Type B pancreatic cell (in vitro differentiated cells): ENCODE measurements at regions not wholly inside any gene's neighbourhood (a gene's known extent, or its start where the extent isn't known, plus 50 kb on each side); places are given as distances from the start of the nearest gene placed in this dataset.

Experiments used
- DNase-seq: peaks from one replicate; pipeline ENCODE4 v3.0.0; 2021; ENCODE audit warnings: mixed read lengths; ENCODE audit not compliant: unreplicated experiment; ENCODE audit errors: extremely low spot score
- H3K27ac Mint-ChIP-seq: 2 replicates; pipeline ENCODE4 v1.8.0; 2021; ENCODE audit warnings: mild to moderate bottlenecking, mixed read lengths
- H3K27me3 Mint-ChIP-seq: 2 replicates; pipeline ENCODE4 v1.8.0; 2021; ENCODE audit warnings: mixed read lengths
- H3K36me3 Mint-ChIP-seq: 2 replicates; pipeline ENCODE4 v1.8.0; 2021; ENCODE audit warnings: mixed read lengths
- H3K4me1 Mint-ChIP-seq: one replicate; pipeline ENCODE4 v1.8.0; 2021; ENCODE audit warnings: mixed read lengths; ENCODE audit not compliant: unreplicated experiment
- H3K4me3 Mint-ChIP-seq: 2 replicates; pipeline ENCODE4 v1.8.0; 2021; ENCODE audit warnings: mild to moderate bottlenecking, mixed read lengths
- H3K9me3 Mint-ChIP-seq: 2 replicates; pipeline ENCODE4 v1.8.0; 2021; ENCODE audit warnings: mixed read lengths
- TF ChIP-seq, protein P1 (sequence below): fragments of 200-600 bp; sonication (generic); conservative IDR thresholded peaks from 2 replicates; pipeline ENCODE4 v1.5.0; 2021; ENCODE audit warnings: antibody characterized with exemption, mild to moderate bottlenecking

DNA sequence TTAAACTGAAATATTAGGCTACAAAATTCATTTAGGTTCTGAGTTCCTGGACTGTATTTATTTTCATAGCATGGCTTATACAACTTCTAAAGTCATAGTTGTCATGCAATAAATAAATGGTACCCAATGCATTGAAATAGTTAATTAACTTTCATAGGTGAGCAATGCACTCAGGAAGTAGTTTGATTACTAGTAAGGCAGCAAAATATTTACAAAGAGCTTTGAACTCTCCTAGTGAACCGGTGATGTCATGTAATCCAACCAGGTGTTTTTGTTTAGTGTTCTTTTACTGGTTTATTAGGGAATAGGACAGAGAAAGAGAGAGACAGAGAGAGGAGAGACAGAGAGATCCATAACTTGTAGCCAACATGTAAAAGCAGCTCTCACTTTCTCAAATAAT, 228.6 kb upstream of the CTSO start:
- TF ChIP-seq, protein P1, sequence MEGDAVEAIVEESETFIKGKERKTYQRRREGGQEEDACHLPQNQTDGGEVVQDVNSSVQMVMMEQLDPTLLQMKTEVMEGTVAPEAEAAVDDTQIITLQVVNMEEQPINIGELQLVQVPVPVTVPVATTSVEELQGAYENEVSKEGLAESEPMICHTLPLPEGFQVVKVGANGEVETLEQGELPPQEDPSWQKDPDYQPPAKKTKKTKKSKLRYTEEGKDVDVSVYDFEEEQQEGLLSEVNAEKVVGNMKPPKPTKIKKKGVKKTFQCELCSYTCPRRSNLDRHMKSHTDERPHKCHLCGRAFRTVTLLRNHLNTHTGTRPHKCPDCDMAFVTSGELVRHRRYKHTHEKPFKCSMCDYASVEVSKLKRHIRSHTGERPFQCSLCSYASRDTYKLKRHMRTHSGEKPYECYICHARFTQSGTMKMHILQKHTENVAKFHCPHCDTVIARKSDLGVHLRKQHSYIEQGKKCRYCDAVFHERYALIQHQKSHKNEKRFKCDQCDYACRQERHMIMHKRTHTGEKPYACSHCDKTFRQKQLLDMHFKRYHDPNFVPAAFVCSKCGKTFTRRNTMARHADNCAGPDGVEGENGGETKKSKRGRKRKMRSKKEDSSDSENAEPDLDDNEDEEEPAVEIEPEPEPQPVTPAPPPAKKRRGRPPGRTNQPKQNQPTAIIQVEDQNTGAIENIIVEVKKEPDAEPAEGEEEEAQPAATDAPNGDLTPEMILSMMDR, result no peak
- Mint-ChIP-seq H3K27ac (no peak overlapping the region), H3K27me3 (no peaks in the 10 kb centered on the region), H3K9me3 (no peaks in the 10 kb centered on the region), H3K4me3 (no peak overlapping the region), H3K4me1 (no peaks in the 10 kb centered on the region), H3K36me3 (no peaks in the 10 kb centered on the region)
- no peak for DNase-seq

DNA sequence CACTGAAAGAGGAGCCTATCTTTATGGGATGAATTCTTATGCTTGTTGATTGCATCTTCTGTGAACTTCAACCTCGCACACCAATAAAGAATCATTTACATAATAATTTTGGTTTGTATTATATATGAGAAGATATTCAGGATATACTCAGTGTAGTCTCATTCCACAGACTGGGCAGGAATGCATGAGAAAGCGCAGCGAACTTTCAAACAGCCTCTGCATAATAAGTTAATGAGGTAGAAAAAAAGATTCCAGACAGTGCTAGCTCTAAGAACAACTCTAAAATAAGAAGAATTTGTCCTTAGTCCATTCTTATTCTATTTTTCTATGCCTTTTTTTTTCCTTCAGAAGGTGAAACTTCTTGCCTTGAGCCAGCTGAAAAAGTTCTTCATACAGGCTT, 224.3 kb upstream of the CTSO start:
- H3K36me3 Mint-ChIP-seq, result no peaks in the 10 kb centered on the region
- TF ChIP-seq, protein P1, result no peak
- no peaks in the 10 kb centered on the region for H3K9me3 Mint-ChIP-seq
- no peaks in the 10 kb centered on the region for H3K27me3 Mint-ChIP-seq
- H3K4me1 Mint-ChIP-seq, result no peaks in the 10 kb centered on the region
- no peak for DNase-seq
- H3K27ac Mint-ChIP-seq, result no peak overlapping the region
- H3K4me3 Mint-ChIP-seq, result no peak overlapping the region

DNA sequence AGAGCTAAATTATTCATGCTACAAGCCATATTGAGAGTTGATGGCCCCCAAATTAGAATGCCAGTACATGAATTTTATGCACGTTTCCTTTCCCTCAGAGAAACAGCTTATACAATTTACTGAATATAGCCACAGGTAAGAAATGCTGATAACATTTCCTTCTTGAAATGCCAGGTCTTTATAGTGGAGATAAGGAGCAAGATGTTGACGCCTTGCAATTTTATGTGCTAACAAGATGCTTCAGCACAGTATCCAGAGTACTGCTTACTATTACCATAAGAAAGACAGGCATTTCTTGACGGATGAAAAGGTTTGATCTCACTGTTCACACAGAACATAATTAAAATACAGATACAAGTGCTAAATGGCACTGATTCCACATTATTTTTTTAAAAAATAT, 223.2 kb upstream of the CTSO start:
- H3K27ac Mint-ChIP-seq, result no peak overlapping the region
- no peak overlapping the region for H3K4me3 Mint-ChIP-seq
- no peaks in the 10 kb centered on the region for H3K36me3 Mint-ChIP-seq
- no peaks in the 10 kb centered on the region for H3K27me3 Mint-ChIP-seq
- no peaks in the 10 kb centered on the region for H3K4me1 Mint-ChIP-seq
- H3K9me3 Mint-ChIP-seq, result no peaks in the 10 kb centered on the region
- DNase-seq, result no peak
- TF ChIP-seq, protein P1, result no peak

DNA sequence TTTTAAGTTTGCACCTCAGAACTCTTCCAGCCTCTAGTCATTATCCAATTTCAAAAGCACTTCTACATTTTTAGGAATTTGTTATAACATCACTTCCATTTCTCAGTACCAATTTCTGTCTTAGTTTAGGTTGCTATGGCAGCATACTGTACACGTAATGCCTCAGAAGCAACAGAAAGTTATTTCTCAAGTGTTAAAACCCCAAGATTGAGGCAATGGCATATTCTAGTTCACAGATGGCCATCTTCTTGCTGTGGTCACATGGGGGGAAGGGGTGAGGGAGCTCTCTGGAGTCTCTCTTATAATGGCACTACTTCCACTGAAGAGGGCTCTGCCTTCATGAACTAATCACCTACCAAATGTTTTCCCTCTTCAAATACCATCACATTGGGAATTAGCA, 220.3 kb upstream of the CTSO start:
- TF ChIP-seq, protein P1, result no peak
- DNase-seq, result no peak
- no peaks in the 10 kb centered on the region for H3K36me3 Mint-ChIP-seq
- H3K27me3 Mint-ChIP-seq, result no peaks in the 10 kb centered on the region
- H3K27ac Mint-ChIP-seq, result no peak overlapping the region
- H3K4me1 Mint-ChIP-seq, result peaks cover 11% of the 10 kb centered on the region
- no peak overlapping the region for H3K4me3 Mint-ChIP-seq
- no peaks in the 10 kb centered on the region for H3K9me3 Mint-ChIP-seq

DNA sequence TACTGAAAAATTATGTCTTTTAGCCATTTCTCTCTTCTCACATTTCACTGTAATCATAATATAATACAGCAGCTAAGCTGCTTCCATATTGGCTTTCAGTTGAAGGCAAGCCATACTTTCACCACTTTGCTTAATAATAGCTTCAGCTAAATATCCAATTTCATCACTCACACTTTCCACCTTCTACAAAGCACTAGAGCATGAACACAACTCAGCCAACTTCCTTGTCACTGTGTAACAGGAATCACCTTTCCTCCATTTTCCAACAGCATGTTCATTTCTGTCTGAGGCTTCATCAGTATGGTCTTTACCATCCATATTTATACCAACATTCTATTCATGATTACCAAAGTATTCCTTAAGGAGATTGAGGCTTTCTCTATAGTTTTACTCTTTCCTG, 219.8 kb upstream of the CTSO start:
- no peak overlapping the region for H3K4me3 Mint-ChIP-seq
- no peaks in the 10 kb centered on the region for H3K36me3 Mint-ChIP-seq
- H3K27me3 Mint-ChIP-seq, result no peaks in the 10 kb centered on the region
- H3K27ac Mint-ChIP-seq, result no peak overlapping the region
- TF ChIP-seq, protein P1, result no peak
- H3K4me1 Mint-ChIP-seq, result peaks cover 14% of the 10 kb centered on the region
- no peak for DNase-seq
- H3K9me3 Mint-ChIP-seq, result no peaks in the 10 kb centered on the region

DNA sequence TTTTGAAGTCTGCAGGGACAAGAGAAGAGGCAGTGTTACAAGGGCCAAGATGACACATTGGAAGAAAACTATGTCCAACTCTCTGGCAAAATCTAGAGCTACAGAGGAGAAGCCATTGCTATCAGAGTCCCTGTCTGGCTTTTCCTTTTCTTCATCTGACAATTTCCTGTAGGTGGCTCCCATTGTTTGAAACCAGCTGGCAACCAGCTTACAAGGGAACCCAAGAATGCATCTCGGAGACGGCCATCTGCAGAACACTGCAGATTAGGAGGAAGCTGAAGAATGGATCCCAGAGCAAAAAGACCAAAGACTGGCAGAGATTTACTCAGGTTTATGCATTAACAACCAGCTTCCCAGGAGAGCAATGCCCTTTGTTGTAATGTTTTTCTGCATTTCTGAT, 216.2 kb upstream of the CTSO start:
- Mint-ChIP-seq H3K4me3 (no peak overlapping the region), H3K27ac (no peak overlapping the region), H3K9me3 (no peaks in the 10 kb centered on the region), H3K27me3 (no peaks in the 10 kb centered on the region), H3K4me1 (peaks cover 14% of the 10 kb centered on the region), H3K36me3 (no peaks in the 10 kb centered on the region)
- TF ChIP-seq, protein P1, result no peak
- no peak for DNase-seq
